ENCODE measurements at regions not wholly inside any gene's neighbourhood (a gene's known extent, or its start where the extent isn't known, plus 50 kb on each side); places are given as distances from the start of the nearest gene placed in this dataset.

- no peak for DNase-seq (ENCODE audit: low spot score)
- H3K9ac ChIP-seq (ENCODE audit: low read depth in 1 of 2, low read length in 2 of 2), result no peak overlapping the region
- peaks cover 0 to 3% (median 0%) of the 10 kb centered on the region in 4 donors for H3K27me3 ChIP-seq (ENCODE audit: control insufficient read depth in 4 of 4, insufficient read depth in 4 of 4, low read length in 3 of 4)
- no peaks in the 10 kb centered on the region for H3K36me3 ChIP-seq (ENCODE audit: control insufficient read depth in 4 of 4, insufficient read depth in 3 of 4, low read depth in 1 of 4, low read length in 3 of 4)
- TF ChIP-seq NR2F2 (IDR thresholded peaks at IDR 0.05) (no peak), HNF4A (conservative IDR thresholded peaks at IDR 0.05) (no peak), FOXA2 (IDR thresholded peaks at IDR 0.05) (no peak), YY1 (IDR thresholded peaks at IDR 0.05) (no peak), MAX (IDR thresholded peaks at IDR 0.05) (no peak), FOXA1 (IDR thresholded peaks at IDR 0.05) (no peak), JUND (IDR thresholded peaks at IDR 0.05) (no peak), EGR1 (IDR thresholded peaks at IDR 0.05; ENCODE audit: low read depth in 2 of 2) (no peak), RXRA (IDR thresholded peaks at IDR 0.05) (no peak), SP1 (IDR thresholded peaks at IDR 0.05) (no peak), CTCF (IDR thresholded peaks at IDR 0.05; ENCODE audit: low read depth, low read length, missing input control) (no peak), GABPA (IDR thresholded peaks at IDR 0.05 in 1 of 2, conservative IDR thresholded peaks at IDR 0.05 in 1 of 2) (no peak)
- no peaks in the 10 kb centered on the region for H3K9me3 ChIP-seq (ENCODE audit: control insufficient read depth in 4 of 4, low read length in 3 of 4)
- H3K27ac ChIP-seq (ENCODE audit: low read depth in 1 of 2, low read length in 2 of 2), result no peak overlapping the region
- H3K4me1 ChIP-seq (ENCODE audit: control insufficient read depth in 4 of 4, insufficient read depth in 4 of 4, low read length in 3 of 4), result no peaks in the 10 kb centered on the region
- 26% methylated on average over 3 of the region's 3 CpGs for WGBS
- no peak overlapping the region for H3K4me3 ChIP-seq (ENCODE audit: low read depth in 1 of 3, low read length in 3 of 3)
These were observed 573.3 kb downstream of the EPHB1 start for GRCh38 chr3:135368316-135368715.

GRCh38 chr3:135368781-135369180 lies 573.7 kb downstream of the EPHB1 start:
- H3K4me3 ChIP-seq (ENCODE audit: low read depth in 1 of 3, low read length in 3 of 3), result no peak overlapping the region
- WGBS, result 74% methylated on average over 3 of the region's 3 CpGs
- TF ChIP-seq YY1 (IDR thresholded peaks at IDR 0.05), result no peak
- TF ChIP-seq CTCF (IDR thresholded peaks at IDR 0.05; ENCODE audit: low read depth, low read length, missing input control), result no peak
- TF ChIP-seq ATF3 (IDR thresholded peaks at IDR 0.05), result no peak
- peaks cover 0 to 3% (median 0%) of the 10 kb centered on the region in 4 donors for H3K27me3 ChIP-seq (ENCODE audit: control insufficient read depth in 4 of 4, insufficient read depth in 4 of 4, low read length in 3 of 4)
- no peaks in the 10 kb centered on the region for H3K9me3 ChIP-seq (ENCODE audit: control insufficient read depth in 4 of 4, low read length in 3 of 4)
- no peak overlapping the region for H3K27ac ChIP-seq (ENCODE audit: low read depth in 1 of 2, low read length in 2 of 2)
- no peak overlapping the region for H3K9ac ChIP-seq (ENCODE audit: low read depth in 1 of 2, low read length in 2 of 2)
- H3K4me1 ChIP-seq (ENCODE audit: control insufficient read depth in 4 of 4, insufficient read depth in 4 of 4, low read length in 3 of 4), result no peaks in the 10 kb centered on the region
- no peak for DNase-seq (ENCODE audit: low spot score)
- no peaks in the 10 kb centered on the region for H3K36me3 ChIP-seq (ENCODE audit: control insufficient read depth in 4 of 4, insufficient read depth in 3 of 4, low read depth in 1 of 4, low read length in 3 of 4)

GRCh38 chr3:135374571-135374970 lies 579.5 kb downstream of the EPHB1 start:
- Histone ChIP-seq H3K27ac (ENCODE audit: low read depth in 1 of 2, low read length in 2 of 2) (no peak overlapping the region), H3K4me1 (ENCODE audit: control insufficient read depth in 4 of 4, insufficient read depth in 4 of 4, low read length in 3 of 4) (no peaks in the 10 kb centered on the region), H3K9me3 (ENCODE audit: control insufficient read depth in 4 of 4, low read length in 3 of 4) (no peaks in the 10 kb centered on the region), H3K4me3 (ENCODE audit: low read depth in 1 of 3, low read length in 3 of 3) (no peak overlapping the region), H3K27me3 (ENCODE audit: control insufficient read depth in 4 of 4, insufficient read depth in 4 of 4, low read length in 3 of 4) (peaks cover 0 to 5% (median 0%) of the 10 kb centered on the region in 4 donors), H3K36me3 (ENCODE audit: control insufficient read depth in 4 of 4, insufficient read depth in 3 of 4, low read depth in 1 of 4, low read length in 3 of 4) (no peaks in the 10 kb centered on the region), H3K9ac (ENCODE audit: low read depth in 1 of 2, low read length in 2 of 2) (no peak overlapping the region)
- no peak for DNase-seq (ENCODE audit: low spot score)
- WGBS, result 67% methylated on average over 3 of the region's 3 CpGs
- no peak for TF ChIP-seq MAX (IDR thresholded peaks at IDR 0.05)
- TF ChIP-seq TAF1 (conservative IDR thresholded peaks at IDR 0.05), result no peak

Measured in liver (tissue), 8 donors.